ENCODE measurements at regions not wholly inside any gene's neighbourhood (a gene's known extent, or its start where the extent isn't known, plus 50 kb on each side); places are given as distances from the start of the nearest gene placed in this dataset.

GRCh38 chrX:139446832-139447231 is 83.7 kb upstream of the F9 start:
- no peaks in the 10 kb centered on the region for H3K36me3 ChIP-seq (ENCODE audit: insufficient read depth)
- no peak overlapping the region for H3K27ac Mint-ChIP-seq
- no peaks in the 10 kb centered on the region for H3K36me3 Mint-ChIP-seq (ENCODE audit: low read depth)
- no peak overlapping the region for H3K27ac ChIP-seq (ENCODE audit: low read depth)
- H3K9me2 ChIP-seq (ENCODE audit: insufficient read depth): no peaks in the 10 kb centered on the region
- H3K4me1 ChIP-seq (ENCODE audit: insufficient read depth): no peaks in the 10 kb centered on the region
- peaks cover 10% of the 10 kb centered on the region for H3K9me3 Mint-ChIP-seq
- H3F3A ChIP-seq (replicated peaks; ENCODE audit: low read depth): no peaks in the 10 kb centered on the region
- H4K20me1 ChIP-seq (replicated peaks; ENCODE audit: insufficient read depth): no peaks in the 10 kb centered on the region
- H3K27me3 ChIP-seq (ENCODE audit: insufficient read depth): no peaks in the 10 kb centered on the region
- H3K79me2 ChIP-seq (replicated peaks; ENCODE audit: insufficient read depth): no peaks in the 10 kb centered on the region
- H3K4me3 Mint-ChIP-seq: no peak overlapping the region
- no peak overlapping the region for H2AFZ ChIP-seq
- ATAC-seq (no peak), DNase-seq (ENCODE audit: low spot score) (no peak)
- no peak overlapping the region for H3K4me3 ChIP-seq
- no peaks in the 10 kb centered on the region for H3K4me1 Mint-ChIP-seq
- no peaks in the 10 kb centered on the region for H3K27me3 Mint-ChIP-seq (ENCODE audit: insufficient read depth, low read depth, poor library complexity)
- no peak overlapping the region for H3K4me2 ChIP-seq
- no peak for TF ChIP-seq NANOG (IDR thresholded peaks at IDR 0.05; ENCODE audit: borderline replicate concordance)
- TF ChIP-seq EZH2 (IDR thresholded peaks at IDR 0.05; ENCODE audit: low read depth, unreplicated experiment): no peak
- TF ChIP-seq JUNB (IDR thresholded peaks at IDR 0.05; ENCODE audit: unreplicated experiment): no peak
- TF ChIP-seq REST (IDR thresholded peaks at IDR 0.05; ENCODE audit: unreplicated experiment): no peak
- no peak for TF ChIP-seq CTCF (conservative IDR thresholded peaks at IDR 0.05; ENCODE audit: low read depth in 2 of 2)

GRCh38 chrX:139429913-139430312 is 100.6 kb upstream of the F9 start:
- no peak overlapping the region for H3K4me3 ChIP-seq
- Mint-ChIP-seq H3K4me1 (no peaks in the 10 kb centered on the region), H3K4me3 (no peak overlapping the region), H3K27me3 (ENCODE audit: insufficient read depth, low read depth, poor library complexity) (no peaks in the 10 kb centered on the region), H3K27ac (no peak overlapping the region), H3K36me3 (ENCODE audit: low read depth) (no peaks in the 10 kb centered on the region), H3K9me3 (peaks cover 2% of the 10 kb centered on the region; the same call in 1 of the 3 replicates)
- H3K27ac ChIP-seq (ENCODE audit: low read depth): no peak overlapping the region
- no peaks in the 10 kb centered on the region for H3K27me3 ChIP-seq (ENCODE audit: insufficient read depth)
- H3K36me3 ChIP-seq (ENCODE audit: insufficient read depth): no peaks in the 10 kb centered on the region
- H3F3A ChIP-seq (replicated peaks; ENCODE audit: low read depth): no peaks in the 10 kb centered on the region
- H2AFZ ChIP-seq: no peak overlapping the region
- TF ChIP-seq NANOG (IDR thresholded peaks at IDR 0.05; ENCODE audit: borderline replicate concordance) (no peak), CTCF (conservative IDR thresholded peaks at IDR 0.05; ENCODE audit: low read depth in 2 of 2) (peak; percentile 40 to 57), EZH2 (IDR thresholded peaks at IDR 0.05; ENCODE audit: low read depth, unreplicated experiment) (no peak), ETS1 (IDR thresholded peaks at IDR 0.05) (no peak)
- H3K4me2 ChIP-seq: no peak overlapping the region
- no peaks in the 10 kb centered on the region for H3K9me2 ChIP-seq (ENCODE audit: insufficient read depth)
- no peaks in the 10 kb centered on the region for H3K4me1 ChIP-seq (ENCODE audit: insufficient read depth)
- DNase-seq (ENCODE audit: low spot score) (peak; percentile 46), ATAC-seq (peak; percentile 36; the same call in 1 of the 3 replicates)
- H4K20me1 ChIP-seq (replicated peaks; ENCODE audit: insufficient read depth): no peaks in the 10 kb centered on the region
- H3K79me2 ChIP-seq (replicated peaks; ENCODE audit: insufficient read depth): no peaks in the 10 kb centered on the region
